GM20000 (cell line): ENCODE measurements at regions not wholly inside any gene's neighbourhood (a gene's known extent, or its start where the extent isn't known, plus 50 kb on each side); places are given as distances from the start of the nearest gene placed in this dataset.

ENCODE experiments used
- DNase-seq: peaks from one replicate; pipeline ENCODE4 v3.0.0; 2012; ENCODE audit warnings: low spot score
- TF ChIP-seq, protein P1 (sequence below): IDR thresholded peaks from 2 replicates; pipeline ENCODE4 v1.5.1; 2012; ENCODE audit warnings: mild to moderate bottlenecking, control low read depth; ENCODE audit errors: extremely low read depth, missing control alignments

DNA sequence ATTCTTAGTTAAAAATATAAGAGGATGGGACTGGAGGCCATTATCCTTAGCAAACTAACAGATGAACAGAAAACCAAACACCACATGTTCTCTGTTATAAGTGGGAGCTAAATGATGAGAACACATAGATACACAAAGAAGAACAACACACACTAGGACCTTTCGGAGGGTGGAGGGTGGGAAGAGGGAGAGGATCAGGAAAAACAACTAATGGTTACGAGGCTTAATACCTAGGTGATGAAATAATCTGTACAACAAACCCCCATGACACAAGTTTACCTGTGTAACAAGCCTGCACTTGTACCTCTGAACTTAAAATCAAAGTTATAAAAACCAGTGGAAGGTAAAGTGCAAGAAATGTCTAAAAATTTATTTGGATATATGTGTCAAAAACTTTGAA lies 1047.4 kb upstream of the C9orf72 start:
- no peak for DNase-seq

DNA sequence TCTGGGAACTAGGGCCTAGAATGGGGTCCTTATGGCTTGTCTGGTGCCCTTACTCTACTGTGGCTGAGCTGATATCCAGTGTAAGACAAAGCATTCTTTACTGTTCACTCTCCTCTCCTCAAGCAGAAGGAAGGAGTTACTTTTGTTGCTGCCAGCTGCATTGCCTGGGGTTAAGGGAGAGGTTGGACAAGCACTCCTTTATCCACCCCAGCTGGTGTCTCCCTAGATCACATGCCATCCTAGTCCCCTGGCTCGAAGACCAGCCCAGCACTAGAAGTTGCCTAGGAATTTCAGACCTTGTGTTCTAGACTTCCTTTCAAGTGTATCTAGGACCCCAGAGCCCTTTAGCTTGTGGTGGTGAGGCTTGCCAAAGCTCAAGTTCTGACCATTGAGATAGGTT lies 1051.5 kb upstream of the C9orf72 start:
- DNase-seq: no peak
- TF ChIP-seq, protein P1, sequence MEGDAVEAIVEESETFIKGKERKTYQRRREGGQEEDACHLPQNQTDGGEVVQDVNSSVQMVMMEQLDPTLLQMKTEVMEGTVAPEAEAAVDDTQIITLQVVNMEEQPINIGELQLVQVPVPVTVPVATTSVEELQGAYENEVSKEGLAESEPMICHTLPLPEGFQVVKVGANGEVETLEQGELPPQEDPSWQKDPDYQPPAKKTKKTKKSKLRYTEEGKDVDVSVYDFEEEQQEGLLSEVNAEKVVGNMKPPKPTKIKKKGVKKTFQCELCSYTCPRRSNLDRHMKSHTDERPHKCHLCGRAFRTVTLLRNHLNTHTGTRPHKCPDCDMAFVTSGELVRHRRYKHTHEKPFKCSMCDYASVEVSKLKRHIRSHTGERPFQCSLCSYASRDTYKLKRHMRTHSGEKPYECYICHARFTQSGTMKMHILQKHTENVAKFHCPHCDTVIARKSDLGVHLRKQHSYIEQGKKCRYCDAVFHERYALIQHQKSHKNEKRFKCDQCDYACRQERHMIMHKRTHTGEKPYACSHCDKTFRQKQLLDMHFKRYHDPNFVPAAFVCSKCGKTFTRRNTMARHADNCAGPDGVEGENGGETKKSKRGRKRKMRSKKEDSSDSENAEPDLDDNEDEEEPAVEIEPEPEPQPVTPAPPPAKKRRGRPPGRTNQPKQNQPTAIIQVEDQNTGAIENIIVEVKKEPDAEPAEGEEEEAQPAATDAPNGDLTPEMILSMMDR: no peak

More for the DNA sequence above, 1047.4 kb upstream of the C9orf72 start:
- TF ChIP-seq, protein P1: no peak

DNA sequence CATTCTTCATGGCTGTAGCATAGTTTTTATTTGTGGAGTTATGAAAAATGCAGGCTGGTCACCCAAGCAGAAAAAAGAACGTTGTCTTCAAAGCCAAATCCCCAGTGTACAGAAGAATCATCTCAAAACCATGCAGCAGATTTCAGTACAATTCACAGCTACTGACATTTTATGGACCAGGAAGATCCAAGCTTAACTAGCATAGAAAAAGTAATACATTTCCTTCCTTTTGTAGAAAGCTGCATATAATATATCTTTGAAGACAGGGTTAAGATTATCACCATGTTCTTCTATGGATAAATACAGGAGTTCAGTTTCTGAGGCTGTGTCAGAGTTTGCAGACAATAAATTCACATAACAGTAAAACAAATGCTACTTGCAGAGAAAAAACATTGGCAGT lies 1054.8 kb upstream of the C9orf72 start:
- DNase-seq: no peak
- TF ChIP-seq, protein P1: no peak

DNA sequence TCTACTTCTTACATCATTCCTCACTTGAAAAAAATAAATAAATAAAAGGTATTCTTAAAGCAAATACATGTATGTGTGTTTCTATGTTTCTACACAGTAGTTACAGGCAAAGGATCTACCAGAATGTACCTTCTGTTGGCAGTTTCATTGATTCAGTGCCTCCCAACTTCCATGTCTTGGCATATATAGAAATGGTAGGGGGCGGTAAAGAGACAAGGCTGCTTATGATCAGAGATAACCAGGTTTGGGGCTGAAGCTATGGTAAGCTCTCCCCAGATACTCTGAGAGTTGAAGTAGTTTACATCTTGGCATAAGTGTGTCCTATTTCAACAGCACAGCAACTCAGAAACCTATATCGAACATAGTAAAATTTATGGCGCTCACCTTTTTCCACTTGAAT lies 1075.4 kb upstream of the C9orf72 start:
- TF ChIP-seq, protein P1: no peak
- no peak for DNase-seq

DNA sequence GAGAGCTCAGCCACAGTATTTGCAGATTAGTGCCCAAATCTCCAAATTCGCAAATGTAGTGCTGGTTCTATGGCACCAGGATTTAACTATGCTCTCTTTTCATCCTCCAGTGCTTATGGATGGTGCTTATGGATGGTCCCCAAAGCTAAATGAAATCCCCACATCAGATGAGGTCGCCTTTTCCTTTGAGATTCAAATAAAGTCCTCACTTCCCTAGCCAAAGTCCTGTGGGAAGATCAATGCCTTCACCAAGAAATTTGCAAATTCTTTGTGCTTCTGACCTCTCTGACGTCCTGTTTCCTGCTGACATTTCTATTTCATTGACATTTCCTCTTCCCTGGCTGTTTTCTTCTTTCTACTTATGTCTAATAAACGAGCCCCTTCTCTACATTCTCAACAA lies 1077.0 kb upstream of the C9orf72 start:
- no peak for DNase-seq
- TF ChIP-seq, protein P1: no peak

DNA sequence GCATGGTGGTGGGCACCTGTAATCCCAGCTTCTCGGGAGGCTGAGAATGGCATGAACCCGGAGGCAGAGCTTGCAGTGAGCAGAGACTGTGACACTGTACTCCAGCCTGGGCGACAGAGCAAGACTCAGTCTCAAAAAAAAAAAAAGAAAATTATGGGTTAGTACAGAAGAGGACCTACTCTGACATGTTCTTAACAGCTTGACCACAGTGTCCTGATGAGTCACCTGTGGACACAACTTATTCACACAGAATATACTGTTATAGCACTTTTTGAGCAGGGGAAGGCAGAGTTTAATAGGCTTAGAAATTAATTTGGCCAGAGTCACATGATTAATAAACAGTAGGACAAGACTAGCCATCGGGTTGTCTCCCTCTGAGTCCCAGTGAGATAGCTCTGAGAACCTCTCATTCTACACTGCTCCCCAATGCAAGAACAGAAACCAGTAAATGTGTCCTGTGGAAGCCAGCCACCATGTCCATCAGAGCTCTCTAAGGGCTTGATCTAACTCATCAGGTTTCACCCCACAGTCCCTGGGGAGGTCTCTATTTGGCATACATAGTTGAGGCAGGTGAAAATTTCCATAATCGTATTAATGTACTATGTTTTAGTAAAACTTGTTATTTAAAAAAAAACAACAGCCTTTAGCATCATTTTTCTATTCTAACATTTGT lies 1077.9 kb upstream of the C9orf72 start:
- DNase-seq: no peak
- TF ChIP-seq, protein P1: no peak

DNA sequence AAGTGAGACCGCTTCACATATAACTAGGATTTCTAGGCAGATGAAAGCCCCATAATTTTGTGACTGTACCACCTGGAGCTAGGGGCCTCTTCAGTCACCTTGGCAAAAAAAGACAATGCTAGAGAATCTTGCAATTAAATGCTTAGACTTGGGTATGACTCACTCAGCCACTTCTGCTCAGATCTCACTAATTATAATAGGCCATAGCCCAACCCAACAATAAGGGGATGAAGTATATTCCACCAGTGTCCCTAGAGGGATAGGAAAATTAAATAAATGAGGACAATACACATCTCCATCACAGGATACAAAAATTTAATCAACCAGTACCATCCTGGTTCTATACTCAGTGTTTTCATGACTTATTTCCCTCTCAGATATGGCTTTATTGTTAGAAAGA lies 1079.9 kb upstream of the C9orf72 start:
- DNase-seq: no peak
- TF ChIP-seq, protein P1: no peak
